ENCODE measurements at regions not wholly inside any gene's neighbourhood (a gene's known extent, or its start where the extent isn't known, plus 50 kb on each side); places are given as distances from the start of the nearest gene placed in this dataset.

DNA sequence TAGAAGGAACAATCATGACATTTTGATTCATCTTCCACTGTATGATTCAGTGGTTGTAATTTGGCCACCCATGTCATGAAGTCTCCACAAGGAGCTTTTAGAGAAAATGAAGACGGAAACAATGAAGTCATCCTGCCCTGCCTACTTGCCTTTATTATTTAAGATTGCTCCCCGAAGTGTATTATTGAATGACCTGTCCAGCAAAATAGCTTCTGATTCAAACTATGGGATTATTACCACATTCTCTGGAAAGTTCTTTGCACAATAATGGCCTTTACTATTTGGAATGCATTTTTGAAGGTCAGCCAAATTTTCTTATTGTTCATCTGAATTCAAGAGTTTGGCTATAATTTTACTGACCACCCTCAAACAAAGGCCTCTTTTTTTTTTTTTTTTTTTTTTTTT, 77.8 kb upstream of the RFC3 start:
- 47% methylated on average over 2 of the region's 2 CpGs for WGBS
- Histone ChIP-seq H3K27me3 (replicated peaks; ENCODE audit: insufficient read depth) (no peaks in the 10 kb centered on the region), H3K36me3 (no peaks in the 10 kb centered on the region), H3K4me1 (replicated peaks) (no peaks in the 10 kb centered on the region), H3K4me3 (no peak overlapping the region), H3K9me3 (no peaks in the 10 kb centered on the region), H3K27ac (no peak overlapping the region)
- DNase-seq (ENCODE audit: low spot score), result no peak
- TF ChIP-seq POLR2AphosphoS5 (IDR thresholded peaks at IDR 0.05) (no peak), POLR2A (IDR thresholded peaks at IDR 0.05) (no peak)
- TF ChIP-seq, protein P1, sequence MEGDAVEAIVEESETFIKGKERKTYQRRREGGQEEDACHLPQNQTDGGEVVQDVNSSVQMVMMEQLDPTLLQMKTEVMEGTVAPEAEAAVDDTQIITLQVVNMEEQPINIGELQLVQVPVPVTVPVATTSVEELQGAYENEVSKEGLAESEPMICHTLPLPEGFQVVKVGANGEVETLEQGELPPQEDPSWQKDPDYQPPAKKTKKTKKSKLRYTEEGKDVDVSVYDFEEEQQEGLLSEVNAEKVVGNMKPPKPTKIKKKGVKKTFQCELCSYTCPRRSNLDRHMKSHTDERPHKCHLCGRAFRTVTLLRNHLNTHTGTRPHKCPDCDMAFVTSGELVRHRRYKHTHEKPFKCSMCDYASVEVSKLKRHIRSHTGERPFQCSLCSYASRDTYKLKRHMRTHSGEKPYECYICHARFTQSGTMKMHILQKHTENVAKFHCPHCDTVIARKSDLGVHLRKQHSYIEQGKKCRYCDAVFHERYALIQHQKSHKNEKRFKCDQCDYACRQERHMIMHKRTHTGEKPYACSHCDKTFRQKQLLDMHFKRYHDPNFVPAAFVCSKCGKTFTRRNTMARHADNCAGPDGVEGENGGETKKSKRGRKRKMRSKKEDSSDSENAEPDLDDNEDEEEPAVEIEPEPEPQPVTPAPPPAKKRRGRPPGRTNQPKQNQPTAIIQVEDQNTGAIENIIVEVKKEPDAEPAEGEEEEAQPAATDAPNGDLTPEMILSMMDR (IDR thresholded peaks at IDR 0.05), result no peak
- intact Hi-C loops (cut with DNase I), result no loop called here

DNA sequence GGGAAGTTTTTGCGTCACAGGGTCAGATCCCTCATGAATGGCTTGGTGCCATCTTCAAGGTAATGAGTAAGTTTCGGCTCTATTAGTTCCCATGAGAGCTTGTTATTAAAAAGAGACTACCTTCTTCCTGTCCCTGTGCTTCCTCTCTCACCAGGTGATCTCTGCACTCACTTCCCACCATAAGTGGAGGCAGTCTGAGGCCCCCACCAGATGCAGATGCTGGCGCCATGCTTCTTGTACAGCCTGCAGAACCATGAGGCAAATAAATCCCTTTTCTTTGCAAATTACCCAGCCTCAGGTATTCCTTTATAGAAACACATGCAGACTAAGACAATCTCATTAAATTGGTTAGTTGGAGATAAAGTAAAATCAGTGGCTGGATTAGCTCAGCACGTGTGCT, 75.6 kb upstream of the RFC3 start:
- 96% methylated on average over 4 of the region's 4 CpGs for WGBS
- no peak for DNase-seq (ENCODE audit: low spot score)
- H3K4me3 ChIP-seq, result no peak overlapping the region
- H3K27ac ChIP-seq, result no peak overlapping the region
- no peaks in the 10 kb centered on the region for H3K4me1 ChIP-seq (replicated peaks)
- H3K36me3 ChIP-seq, result no peaks in the 10 kb centered on the region
- no peaks in the 10 kb centered on the region for H3K27me3 ChIP-seq (replicated peaks; ENCODE audit: insufficient read depth)
- H3K9me3 ChIP-seq, result no peaks in the 10 kb centered on the region
- intact Hi-C loops (cut with DNase I), result no loop called here
- TF ChIP-seq POLR2AphosphoS5 (IDR thresholded peaks at IDR 0.05) (no peak), POLR2A (IDR thresholded peaks at IDR 0.05) (no peak)
- TF ChIP-seq, protein P1 (IDR thresholded peaks at IDR 0.05), result no peak

DNA sequence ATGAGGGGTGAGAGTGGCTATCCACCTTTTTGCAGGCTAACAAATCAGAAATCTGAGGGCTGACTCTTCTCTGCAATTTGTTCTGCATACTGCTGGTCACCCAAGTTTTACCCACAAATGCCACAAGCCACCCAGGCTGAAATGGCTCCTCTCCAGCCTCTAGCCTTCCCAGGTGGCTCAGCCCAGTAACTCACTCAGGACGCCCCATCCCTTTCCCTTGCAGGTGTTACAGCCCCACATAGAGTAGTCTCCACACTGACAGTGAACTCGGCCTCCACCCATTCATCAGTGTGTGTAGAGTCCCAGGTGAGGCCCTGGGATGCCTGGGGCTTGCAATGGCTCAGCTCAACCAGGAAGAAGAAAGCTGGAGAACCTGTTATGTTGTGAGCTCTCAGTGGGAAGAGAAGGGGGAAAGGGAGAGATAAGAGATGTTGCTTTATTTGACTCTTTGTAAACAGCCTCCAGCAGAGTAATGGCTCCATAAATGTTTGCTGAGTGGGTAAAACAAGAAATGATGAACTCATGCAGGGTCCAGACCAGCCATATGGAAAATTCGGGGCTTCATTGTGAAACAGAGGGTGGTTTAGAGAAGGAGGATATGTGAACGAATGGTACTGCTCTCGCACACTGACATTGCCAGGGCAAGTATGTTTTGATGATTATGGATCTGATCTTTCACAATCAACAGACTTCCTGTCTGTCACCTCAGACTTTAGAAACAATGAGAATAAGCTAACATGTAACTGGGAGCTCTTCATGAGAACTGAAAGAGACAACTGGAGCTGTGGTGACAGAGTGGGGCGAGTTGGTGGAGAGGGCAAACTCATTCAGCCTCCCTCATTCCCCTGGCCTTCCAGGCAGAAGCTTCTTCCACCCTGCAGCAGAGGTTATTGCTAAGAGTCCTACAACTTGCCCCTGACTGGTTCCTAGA, 74.2 kb upstream of the RFC3 start:
- Histone ChIP-seq H3K9me3 (no peaks in the 10 kb centered on the region), H3K36me3 (no peaks in the 10 kb centered on the region), H3K27ac (peak overlapping the region; percentile 15 to 77), H3K27me3 (replicated peaks; ENCODE audit: insufficient read depth) (no peaks in the 10 kb centered on the region), H3K4me1 (replicated peaks) (no peaks in the 10 kb centered on the region), H3K4me3 (no peak overlapping the region)
- intact Hi-C loops (cut with DNase I), result no loop called here
- TF ChIP-seq, protein P1 (IDR thresholded peaks at IDR 0.05), result no peak
- no peak for TF ChIP-seq POLR2A (IDR thresholded peaks at IDR 0.05)
- no peak for TF ChIP-seq POLR2AphosphoS5 (IDR thresholded peaks at IDR 0.05)
- DNase-seq (ENCODE audit: low spot score), result no peak
- 84% methylated on average over 6 of the region's 6 CpGs for WGBS

DNA sequence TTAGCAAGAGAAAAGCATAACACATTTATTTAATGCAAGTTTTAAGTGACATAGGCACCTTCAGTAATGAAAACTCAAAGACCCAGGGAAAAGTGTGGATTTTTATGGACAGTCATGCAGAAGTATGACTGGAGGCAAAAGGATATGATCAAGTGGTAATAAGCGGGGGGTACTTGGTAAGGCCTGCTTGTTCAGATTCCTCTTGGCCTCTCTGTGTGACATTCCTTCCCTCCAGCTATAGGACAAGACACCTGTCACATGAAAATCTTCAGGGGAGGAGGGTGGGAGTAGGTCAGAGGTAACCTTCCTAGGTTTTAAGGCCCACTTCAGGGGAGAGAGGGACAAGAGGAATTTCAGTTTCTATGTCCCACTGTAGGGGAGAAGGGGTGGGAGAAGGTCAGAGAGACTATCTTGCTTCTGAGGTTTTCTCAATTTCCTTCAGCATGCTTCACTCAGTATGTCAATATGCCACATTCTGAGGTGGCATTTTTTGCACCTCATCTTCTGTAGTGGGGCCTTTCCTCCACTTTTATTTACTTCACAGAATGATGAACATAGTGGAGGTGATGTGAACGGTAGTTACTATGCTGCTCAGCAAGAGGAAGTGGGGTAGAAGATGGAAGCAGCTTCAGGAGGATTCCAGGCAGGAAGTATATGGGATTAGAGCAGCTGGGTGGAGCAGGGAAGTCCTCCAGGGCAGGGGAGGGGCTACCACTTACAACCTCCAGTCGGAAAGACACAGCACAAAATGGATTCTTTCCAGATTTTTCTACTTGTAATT, 73.2 kb upstream of the RFC3 start:
- Histone ChIP-seq H3K4me1 (replicated peaks) (no peaks in the 10 kb centered on the region), H3K9me3 (no peaks in the 10 kb centered on the region), H3K36me3 (no peaks in the 10 kb centered on the region), H3K4me3 (no peak overlapping the region), H3K27me3 (replicated peaks; ENCODE audit: insufficient read depth) (no peaks in the 10 kb centered on the region), H3K27ac (peak overlapping the region; percentile 43 to 77)
- WGBS, result 39% methylated on average over 3 of the region's 3 CpGs
- TF ChIP-seq, protein P1 (IDR thresholded peaks at IDR 0.05), result no peak
- no peak for TF ChIP-seq POLR2A (IDR thresholded peaks at IDR 0.05)
- TF ChIP-seq POLR2AphosphoS5 (IDR thresholded peaks at IDR 0.05), result no peak
- peak; percentile 65 for DNase-seq (ENCODE audit: low spot score)
- intact Hi-C loops (cut with DNase I), result no loop called here
